Activated CD4-positive, alpha-beta T cell treated with anti-CD3 and anti-CD28 coated beads for 48 hours (primary cell): ENCODE measurements at regions not wholly inside any gene's neighbourhood (a gene's known extent, or its start where the extent isn't known, plus 50 kb on each side); places are given as distances from the start of the nearest gene placed in this dataset.
"Not testable (repeated sequence)": the region's sequence is repeated elsewhere in the genome, so short reads cannot be mapped to it uniquely, and the experiment has no call there.

Experiments used
- DNase-seq: peaks from one replicate; pipeline ENCODE4 v3.0.0-alpha.2; 2020

DNA sequence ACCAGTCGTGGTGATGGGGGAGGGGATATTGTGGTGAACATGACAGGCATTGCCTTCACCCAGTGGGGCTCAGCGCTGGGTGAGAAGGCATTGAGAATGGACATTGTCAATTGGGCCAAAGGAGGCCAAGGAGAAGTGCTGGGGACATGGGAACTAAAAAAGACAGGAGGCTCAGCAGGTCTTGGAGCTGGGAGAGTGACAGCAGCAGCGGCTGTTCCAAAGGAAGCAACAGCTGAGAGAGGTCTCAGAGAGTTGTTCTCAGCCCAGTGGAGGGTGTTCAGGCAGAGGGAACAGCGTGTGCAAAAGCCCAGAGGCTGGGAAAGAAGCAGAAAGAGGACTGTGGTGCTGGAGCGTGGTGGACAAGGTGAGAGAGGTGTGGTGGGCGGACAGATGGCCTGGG lies 56.6 kb upstream of the ASNS start:
- DNase-seq: not testable (repeated sequence)

DNA sequence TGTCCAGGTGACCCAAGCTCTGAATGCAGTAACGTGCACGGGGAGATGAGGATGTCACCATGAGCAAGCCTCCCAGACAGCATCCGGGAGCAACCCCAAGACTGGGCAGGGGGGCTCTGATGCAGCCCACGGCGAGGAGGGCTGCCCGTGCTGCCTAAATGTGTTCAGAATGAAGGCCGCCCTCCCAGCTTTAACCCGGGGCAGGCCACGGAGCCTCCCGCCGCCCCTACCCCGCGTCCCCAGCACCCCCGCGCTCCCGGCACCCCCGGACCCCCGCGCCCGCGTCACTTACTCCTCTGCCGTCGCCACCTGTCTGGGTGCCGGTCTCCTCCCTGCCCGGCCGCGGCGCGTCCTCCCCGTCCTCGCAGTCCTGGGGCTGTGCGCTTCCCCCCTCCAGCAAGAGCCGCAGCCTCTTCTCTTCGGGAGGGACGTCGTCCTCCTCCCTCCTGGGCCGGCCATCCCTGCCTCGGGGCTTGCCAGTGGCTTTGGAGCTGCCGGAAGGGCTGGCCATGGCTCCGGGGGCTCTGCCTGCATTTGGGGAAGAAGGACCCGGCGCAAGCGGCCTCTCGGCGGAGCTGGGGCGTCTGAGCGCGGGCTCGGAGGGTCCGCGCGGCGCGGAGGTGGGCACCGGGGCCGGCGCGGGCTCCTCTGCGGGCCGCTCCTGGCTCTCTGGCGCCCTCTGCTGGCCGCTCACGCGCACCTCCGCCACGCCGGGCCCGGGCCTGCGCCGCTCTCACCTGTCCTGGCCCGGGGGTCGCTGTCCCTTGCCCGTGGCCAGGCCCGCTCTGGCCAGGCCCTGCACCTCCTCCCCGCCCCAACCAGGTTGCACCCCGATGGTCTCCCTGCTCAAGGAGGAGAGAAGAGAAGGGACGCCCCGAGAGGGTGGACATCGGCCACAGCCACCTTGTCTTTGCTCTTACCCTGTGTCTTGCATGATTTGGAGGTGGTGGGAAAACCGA lies 55.9 kb upstream of the ASNS start:
- DNase-seq: peak; percentile 76
